ENCODE measurements at regions not wholly inside any gene's neighbourhood (a gene's known extent, or its start where the extent isn't known, plus 50 kb on each side); places are given as distances from the start of the nearest gene placed in this dataset.

GRCh38 chr5:113900141-113900540 is 386.6 kb downstream of the YTHDC2 start:
- no peak for TF ChIP-seq CTCF (conservative IDR thresholded peaks at IDR 0.05)
- no peak overlapping the region for H3K27ac ChIP-seq

GRCh38 chr5:113900816-113901215 is 387.3 kb downstream of the YTHDC2 start:
- TF ChIP-seq CTCF (conservative IDR thresholded peaks at IDR 0.05), result no peak
- H3K27ac ChIP-seq, result no peak overlapping the region

- no peak overlapping the region for H3K27ac ChIP-seq
- TF ChIP-seq CTCF (conservative IDR thresholded peaks at IDR 0.05), result no peak
These were observed 388.2 kb downstream of the YTHDC2 start for GRCh38 chr5:113901718-113902117.

- no peak overlapping the region for H3K27ac ChIP-seq
- TF ChIP-seq CTCF (conservative IDR thresholded peaks at IDR 0.05), result no peak
These were observed 389.6 kb downstream of the YTHDC2 start for GRCh38 chr5:113902917-113903660.

GRCh38 chr5:113909782-113910181 is 396.3 kb downstream of the YTHDC2 start:
- H3K27ac ChIP-seq, result no peak overlapping the region
- TF ChIP-seq CTCF (conservative IDR thresholded peaks at IDR 0.05), result no peak

- peak overlapping the region; percentile 12 for H3K27ac ChIP-seq
- peak; percentile 65 for TF ChIP-seq CTCF (conservative IDR thresholded peaks at IDR 0.05)
These were observed 404.5 kb downstream of the YTHDC2 start for GRCh38 chr5:113917997-113918396.

GRCh38 chr5:113922343-113922742 is 408.8 kb downstream of the YTHDC2 start:
- no peak for TF ChIP-seq CTCF (conservative IDR thresholded peaks at IDR 0.05)
- no peak overlapping the region for H3K27ac ChIP-seq

All from VCaP (cell line).